Lower lobe of right lung (tissue), 2 donors: ENCODE measurements at regions not wholly inside any gene's neighbourhood (a gene's known extent, or its start where the extent isn't known, plus 50 kb on each side); places are given as distances from the start of the nearest gene placed in this dataset.

ENCODE experiments used
- ATAC-seq, 2 donors: fragments of 200-7000 bp; cut with Tn5 transposase; one replicate each; pipeline ENCODE4 v1.9.1; 2020 to 2022; ENCODE audit warnings: mild to moderate bottlenecking in 2 of 2, moderate library complexity in 2 of 2
- DNase-seq: peaks from one replicate; pipeline ENCODE4 v3.0.0-alpha.2; 2020
- H3K27ac ChIP-seq: fragments of 200-600 bp; one replicate; pipeline ENCODE4 v1.8.0; 2022
- H3K27me3 ChIP-seq: fragments of 200-600 bp; one replicate; pipeline ENCODE4 v1.8.0; 2022; ENCODE audit warnings: low read depth
- H3K36me3 ChIP-seq: fragments of 200-600 bp; one replicate; pipeline ENCODE4 v1.8.0; 2022; ENCODE audit warnings: mild to moderate bottlenecking
- H3K4me1 ChIP-seq: fragments of 200-600 bp; one replicate; pipeline ENCODE4 v1.8.0; 2022
- H3K4me3 ChIP-seq: fragments of 200-600 bp; one replicate; pipeline ENCODE4 v1.8.0; 2022; ENCODE audit warnings: mild to moderate bottlenecking
- H3K9me3 ChIP-seq: fragments of 200-600 bp; one replicate; pipeline ENCODE4 v1.8.0; 2022
- intact Hi-C: fragments of 100-400 bp; cut with DNase I; formaldehyde crosslinking; loops from one replicate; pipeline ENCODE4 v1.11.0; 2022
- TF ChIP-seq, protein P1 (sequence below): fragments of 200-600 bp; IDR thresholded peaks from one replicate; pipeline ENCODE4 v1.8.0; 2022; ENCODE audit warnings: antibody characterized with exemption, mild to moderate bottlenecking
- donor health status: DM: no; HTN: yes; CAD: no; lungs with severe emphysema.

DNA sequence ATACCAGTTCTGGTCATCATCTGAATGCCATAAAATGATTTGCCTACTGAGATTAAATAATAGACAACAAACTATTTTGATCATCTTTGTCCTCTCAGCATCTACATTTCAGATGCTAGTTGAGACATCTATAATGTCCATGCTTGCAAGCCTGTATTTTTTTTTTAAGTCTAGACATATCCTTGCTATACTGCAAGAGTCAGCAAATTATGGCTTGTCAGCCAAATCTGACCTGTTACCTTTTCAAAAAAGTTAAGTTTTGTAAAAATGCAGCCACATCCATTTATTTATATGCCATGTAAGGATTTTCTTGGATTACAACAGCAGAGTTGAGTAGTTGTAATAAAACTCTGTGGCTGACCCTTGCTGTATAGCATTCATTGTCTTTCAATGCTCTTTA, 1355.7 kb upstream of the FAM98A start:
- intact Hi-C loops: no loop called here
- Histone ChIP-seq H3K9me3 (no peaks in the 10 kb centered on the region), H3K27ac (no peak overlapping the region), H3K4me3 (no peak overlapping the region), H3K36me3 (no peaks in the 10 kb centered on the region), H3K27me3 (no peaks in the 10 kb centered on the region), H3K4me1 (no peaks in the 10 kb centered on the region)
- DNase-seq: no peak
- no peak for ATAC-seq
- TF ChIP-seq, protein P1, sequence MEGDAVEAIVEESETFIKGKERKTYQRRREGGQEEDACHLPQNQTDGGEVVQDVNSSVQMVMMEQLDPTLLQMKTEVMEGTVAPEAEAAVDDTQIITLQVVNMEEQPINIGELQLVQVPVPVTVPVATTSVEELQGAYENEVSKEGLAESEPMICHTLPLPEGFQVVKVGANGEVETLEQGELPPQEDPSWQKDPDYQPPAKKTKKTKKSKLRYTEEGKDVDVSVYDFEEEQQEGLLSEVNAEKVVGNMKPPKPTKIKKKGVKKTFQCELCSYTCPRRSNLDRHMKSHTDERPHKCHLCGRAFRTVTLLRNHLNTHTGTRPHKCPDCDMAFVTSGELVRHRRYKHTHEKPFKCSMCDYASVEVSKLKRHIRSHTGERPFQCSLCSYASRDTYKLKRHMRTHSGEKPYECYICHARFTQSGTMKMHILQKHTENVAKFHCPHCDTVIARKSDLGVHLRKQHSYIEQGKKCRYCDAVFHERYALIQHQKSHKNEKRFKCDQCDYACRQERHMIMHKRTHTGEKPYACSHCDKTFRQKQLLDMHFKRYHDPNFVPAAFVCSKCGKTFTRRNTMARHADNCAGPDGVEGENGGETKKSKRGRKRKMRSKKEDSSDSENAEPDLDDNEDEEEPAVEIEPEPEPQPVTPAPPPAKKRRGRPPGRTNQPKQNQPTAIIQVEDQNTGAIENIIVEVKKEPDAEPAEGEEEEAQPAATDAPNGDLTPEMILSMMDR: no peak

DNA sequence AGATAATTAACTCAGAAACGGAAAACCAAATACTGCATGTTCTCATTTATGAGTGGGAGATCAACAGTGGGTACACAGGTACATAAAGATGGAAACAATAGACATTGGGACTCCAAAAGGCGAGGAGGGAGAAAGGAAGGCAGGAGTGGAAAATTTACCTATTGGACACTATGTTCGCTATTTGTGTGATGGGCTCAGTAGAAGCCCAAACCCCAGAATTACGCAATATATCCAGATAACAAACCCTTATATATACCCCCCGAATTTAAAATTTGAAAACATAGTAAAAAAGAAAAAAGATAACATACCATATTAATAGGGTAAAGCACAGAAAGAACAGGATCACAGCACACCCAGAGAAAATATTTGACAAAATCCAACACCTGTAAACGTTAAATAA, 1351.7 kb upstream of the FAM98A start:
- Histone ChIP-seq H3K9me3 (peaks cover 4% of the 10 kb centered on the region), H3K27me3 (no peaks in the 10 kb centered on the region), H3K4me1 (no peaks in the 10 kb centered on the region), H3K27ac (no peak overlapping the region), H3K4me3 (no peak overlapping the region), H3K36me3 (no peaks in the 10 kb centered on the region)
- intact Hi-C loops: no loop called here
- no peak for DNase-seq
- TF ChIP-seq, protein P1: no peak
- no peak for ATAC-seq

DNA sequence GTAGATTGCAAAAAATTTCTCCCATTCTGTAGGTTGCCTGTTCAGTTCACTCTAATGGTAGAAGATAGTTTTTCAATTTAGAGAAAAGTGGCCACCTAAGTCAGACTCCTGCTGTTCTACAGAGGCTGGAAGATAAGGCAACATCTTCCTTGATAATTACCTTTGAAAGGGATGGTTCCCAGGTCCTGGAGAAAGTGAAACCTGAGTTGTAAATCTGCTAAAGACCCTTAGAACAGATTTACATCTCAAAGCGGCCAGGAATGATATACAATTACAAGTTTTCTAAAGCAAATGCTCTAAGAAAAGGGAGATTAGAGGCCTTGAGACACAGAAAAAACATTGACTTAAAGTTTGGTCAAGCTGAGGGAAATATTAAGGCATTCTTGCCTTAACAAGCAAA, 1350.2 kb upstream of the FAM98A start:
- no peak overlapping the region for H3K4me3 ChIP-seq
- H3K27ac ChIP-seq: no peak overlapping the region
- TF ChIP-seq, protein P1: no peak
- no peaks in the 10 kb centered on the region for H3K27me3 ChIP-seq
- ATAC-seq (no peak), DNase-seq (no peak)
- intact Hi-C loops: no loop called here
- H3K9me3 ChIP-seq: peaks cover 4% of the 10 kb centered on the region
- H3K36me3 ChIP-seq: no peaks in the 10 kb centered on the region
- no peaks in the 10 kb centered on the region for H3K4me1 ChIP-seq

DNA sequence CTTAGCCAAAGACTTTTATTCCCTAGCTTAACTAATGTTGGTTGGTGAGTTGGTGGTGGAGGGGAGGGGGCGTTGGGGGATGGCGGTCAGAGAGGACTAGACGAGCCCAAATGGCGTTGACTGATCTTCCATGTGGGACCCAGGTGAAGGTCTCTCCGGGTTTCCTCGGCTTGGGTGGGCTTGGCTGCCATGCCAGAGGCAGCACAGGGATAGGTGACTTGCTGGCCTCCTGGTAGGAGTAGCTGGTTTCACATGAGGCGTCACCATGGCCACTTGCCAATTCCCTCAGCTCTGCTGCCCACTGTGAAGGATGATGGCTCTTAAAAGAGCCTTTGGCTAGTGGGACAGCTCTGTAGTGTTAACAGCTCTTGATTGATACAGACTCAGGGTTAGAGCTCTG, 1337.0 kb upstream of the FAM98A start:
- Histone ChIP-seq H3K36me3 (no peaks in the 10 kb centered on the region), H3K4me3 (no peak overlapping the region), H3K27ac (no peak overlapping the region), H3K9me3 (peaks cover 4% of the 10 kb centered on the region), H3K4me1 (no peaks in the 10 kb centered on the region), H3K27me3 (no peaks in the 10 kb centered on the region)
- DNase-seq (no peak), ATAC-seq (no peak)
- intact Hi-C loops: no loop called here
- TF ChIP-seq, protein P1: no peak

DNA sequence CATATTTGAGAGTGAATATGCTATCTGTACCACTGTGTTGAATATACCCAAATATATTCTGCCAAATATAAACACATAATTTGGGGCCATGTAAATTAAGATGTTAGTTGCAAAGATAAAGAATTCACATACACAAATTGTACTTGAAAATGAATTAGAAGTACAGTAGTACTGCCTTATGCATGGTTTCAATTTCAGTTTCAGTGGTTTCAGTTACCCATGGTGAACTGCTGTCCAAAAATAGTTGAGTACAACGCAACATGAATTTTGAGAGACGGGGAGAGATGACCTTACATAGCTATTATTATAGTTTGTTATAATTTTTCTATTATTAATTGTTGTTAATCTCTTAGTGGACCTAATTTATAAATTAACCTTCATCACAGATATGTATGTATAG, 1313.0 kb upstream of the FAM98A start:
- Histone ChIP-seq H3K9me3 (peaks cover 6% of the 10 kb centered on the region), H3K27ac (no peak overlapping the region), H3K36me3 (no peaks in the 10 kb centered on the region), H3K4me1 (no peaks in the 10 kb centered on the region), H3K4me3 (no peak overlapping the region), H3K27me3 (no peaks in the 10 kb centered on the region)
- no peak for ATAC-seq
- TF ChIP-seq, protein P1: no peak
- intact Hi-C loops: no loop called here
- DNase-seq: no peak
